NOMO-1 treated with DMSO at 0.1 percent for 48 hours (cell line): ENCODE measurements at regions not wholly inside any gene's neighbourhood (a gene's known extent, or its start where the extent isn't known, plus 50 kb on each side); places are given as distances from the start of the nearest gene placed in this dataset.
A peak's percentile ranks its signal among the peaks of the same experiment; 100 is the strongest.
"Not testable (repeated sequence)": the region's sequence is repeated elsewhere in the genome, so short reads cannot be mapped to it uniquely, and the experiment has no call there.

Source experiments
- DNase-seq: peaks from one replicate; lab custom pipeline; 2025; ENCODE audit not compliant: unreplicated experiment; lab: John Stamatoyannopoulos, UW

GRCh38 chr2:239834143-239834542 lies 191.0 kb downstream of the NDUFA10 start:
- DNase-seq = no peak

- DNase-seq = no peak
Observed at GRCh38 chr2:239833269-239834109, 191.7 kb downstream of the NDUFA10 start.

- no peak for DNase-seq
Observed at GRCh38 chr2:239832490-239833268, 192.5 kb downstream of the NDUFA10 start.

- DNase-seq = no peak
Observed at GRCh38 chr2:239831861-239832489, 193.2 kb downstream of the NDUFA10 start.

GRCh38 chr2:239831001-239831731 lies 194.0 kb downstream of the NDUFA10 start:
- no peak for DNase-seq

- no peak for DNase-seq
Observed at GRCh38 chr2:239830121-239831000, 194.8 kb downstream of the NDUFA10 start.

GRCh38 chr2:239829326-239829725 lies 195.8 kb downstream of the NDUFA10 start:
- peak; percentile 12 for DNase-seq

GRCh38 chr2:239828973-239829275 lies 196.2 kb downstream of the NDUFA10 start:
- not testable (repeated sequence) for DNase-seq

GRCh38 chr2:239828192-239828972 lies 196.8 kb downstream of the NDUFA10 start:
- DNase-seq = no peak

- DNase-seq = no peak
Observed at GRCh38 chr2:239827523-239827890, 197.6 kb downstream of the NDUFA10 start.

- DNase-seq = no peak
Observed at GRCh38 chr2:239826786-239827522, 198.2 kb downstream of the NDUFA10 start.

GRCh38 chr2:239826376-239826775 lies 198.8 kb downstream of the NDUFA10 start:
- DNase-seq = no peak

- no peak for DNase-seq
Observed at GRCh38 chr2:239825705-239825979, 199.5 kb downstream of the NDUFA10 start.

GRCh38 chr2:239824866-239825704 lies 200.1 kb downstream of the NDUFA10 start:
- no peak for DNase-seq

- DNase-seq = no peak
Observed at GRCh38 chr2:239824046-239824694, 201.0 kb downstream of the NDUFA10 start.

GRCh38 chr2:239822146-239822831 lies 202.9 kb downstream of the NDUFA10 start:
- DNase-seq = no peak

- no peak for DNase-seq
Observed at GRCh38 chr2:239821694-239822075, 203.5 kb downstream of the NDUFA10 start.
